Mammary epithelial cell (primary cell): ENCODE measurements at regions not wholly inside any gene's neighbourhood (a gene's known extent, or its start where the extent isn't known, plus 50 kb on each side); places are given as distances from the start of the nearest gene placed in this dataset.

Experiments
- EZH2 ChIP-seq: IDR thresholded peaks from 2 replicates; pipeline ENCODE4 v1.6.1; 2012; ENCODE audit warnings: low read length, inconsistent platforms, borderline replicate concordance
- TF ChIP-seq, protein P1 (sequence below), 2 donors: IDR thresholded peaks in 1 of 2; conservative IDR thresholded peaks in 1 of 2; 2 replicates each; pipeline ENCODE4 v1.5.1; 2011 to 2012; ENCODE audit warnings: inconsistent platforms in 2 of 2, low read length in 2 of 2, mild to moderate bottlenecking in 2 of 2, control low read depth in 1 of 2, low read depth in 1 of 2; ENCODE audit not compliant: insufficient read depth in 1 of 2; ENCODE audit errors: extremely low read depth in 1 of 2

DNA sequence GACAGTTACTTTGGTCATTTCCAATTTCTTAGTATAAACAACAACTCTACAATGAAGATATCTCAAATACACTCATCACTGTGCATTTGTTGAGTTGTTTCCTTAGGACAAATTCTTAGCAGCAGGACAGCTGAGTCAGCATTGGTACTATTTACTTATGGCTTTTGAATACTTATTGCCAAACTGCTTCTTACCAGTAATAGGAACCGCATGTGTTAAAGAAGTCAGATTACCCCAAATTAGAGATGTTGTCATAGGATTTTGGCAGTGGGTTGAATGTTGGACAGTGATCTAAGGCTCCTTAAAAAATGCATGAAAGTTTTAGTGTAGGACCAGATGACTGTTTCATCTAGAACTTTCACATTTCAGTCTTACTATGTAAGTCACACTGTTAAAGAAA, 280.1 kb upstream of the DMRT1 start:
- TF ChIP-seq, protein P1, sequence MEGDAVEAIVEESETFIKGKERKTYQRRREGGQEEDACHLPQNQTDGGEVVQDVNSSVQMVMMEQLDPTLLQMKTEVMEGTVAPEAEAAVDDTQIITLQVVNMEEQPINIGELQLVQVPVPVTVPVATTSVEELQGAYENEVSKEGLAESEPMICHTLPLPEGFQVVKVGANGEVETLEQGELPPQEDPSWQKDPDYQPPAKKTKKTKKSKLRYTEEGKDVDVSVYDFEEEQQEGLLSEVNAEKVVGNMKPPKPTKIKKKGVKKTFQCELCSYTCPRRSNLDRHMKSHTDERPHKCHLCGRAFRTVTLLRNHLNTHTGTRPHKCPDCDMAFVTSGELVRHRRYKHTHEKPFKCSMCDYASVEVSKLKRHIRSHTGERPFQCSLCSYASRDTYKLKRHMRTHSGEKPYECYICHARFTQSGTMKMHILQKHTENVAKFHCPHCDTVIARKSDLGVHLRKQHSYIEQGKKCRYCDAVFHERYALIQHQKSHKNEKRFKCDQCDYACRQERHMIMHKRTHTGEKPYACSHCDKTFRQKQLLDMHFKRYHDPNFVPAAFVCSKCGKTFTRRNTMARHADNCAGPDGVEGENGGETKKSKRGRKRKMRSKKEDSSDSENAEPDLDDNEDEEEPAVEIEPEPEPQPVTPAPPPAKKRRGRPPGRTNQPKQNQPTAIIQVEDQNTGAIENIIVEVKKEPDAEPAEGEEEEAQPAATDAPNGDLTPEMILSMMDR (conservative IDR thresholded peaks at IDR 0.05 in 1 of 2, IDR thresholded peaks at IDR 0.05 in 1 of 2; ENCODE audit: extremely low read depth in 1 of 2, insufficient read depth in 1 of 2, low read depth in 1 of 2, low read length in 2 of 2), result no peak
- TF ChIP-seq EZH2, result no peak
